ENCODE measurements at regions not wholly inside any gene's neighbourhood (a gene's known extent, or its start where the extent isn't known, plus 50 kb on each side); places are given as distances from the start of the nearest gene placed in this dataset.
"Not testable (repeated sequence)": the region's sequence is repeated elsewhere in the genome, so short reads cannot be mapped to it uniquely, and the experiment has no call there.

DNA sequence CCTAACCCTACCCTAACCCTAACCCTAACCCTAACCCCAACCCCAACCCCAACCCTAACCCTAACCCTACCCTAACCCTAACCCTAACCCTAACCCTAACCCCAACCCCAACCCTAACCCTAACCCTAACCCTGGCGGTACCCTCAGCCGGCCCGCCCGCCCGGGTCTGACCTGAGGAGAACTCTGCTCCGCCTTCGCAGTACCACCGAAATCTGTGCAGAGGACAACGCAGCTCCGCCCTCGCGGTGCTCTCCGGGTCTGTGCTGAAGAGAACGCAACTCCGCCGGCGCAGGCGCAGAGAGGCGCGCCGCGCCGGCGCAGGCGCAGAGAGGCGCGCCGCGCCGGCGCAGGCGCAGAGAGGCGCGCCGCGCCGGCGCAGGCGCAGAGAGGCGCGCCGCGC is 56.1 kb upstream of the IQSEC3 start:
- TF ChIP-seq, protein P1, sequence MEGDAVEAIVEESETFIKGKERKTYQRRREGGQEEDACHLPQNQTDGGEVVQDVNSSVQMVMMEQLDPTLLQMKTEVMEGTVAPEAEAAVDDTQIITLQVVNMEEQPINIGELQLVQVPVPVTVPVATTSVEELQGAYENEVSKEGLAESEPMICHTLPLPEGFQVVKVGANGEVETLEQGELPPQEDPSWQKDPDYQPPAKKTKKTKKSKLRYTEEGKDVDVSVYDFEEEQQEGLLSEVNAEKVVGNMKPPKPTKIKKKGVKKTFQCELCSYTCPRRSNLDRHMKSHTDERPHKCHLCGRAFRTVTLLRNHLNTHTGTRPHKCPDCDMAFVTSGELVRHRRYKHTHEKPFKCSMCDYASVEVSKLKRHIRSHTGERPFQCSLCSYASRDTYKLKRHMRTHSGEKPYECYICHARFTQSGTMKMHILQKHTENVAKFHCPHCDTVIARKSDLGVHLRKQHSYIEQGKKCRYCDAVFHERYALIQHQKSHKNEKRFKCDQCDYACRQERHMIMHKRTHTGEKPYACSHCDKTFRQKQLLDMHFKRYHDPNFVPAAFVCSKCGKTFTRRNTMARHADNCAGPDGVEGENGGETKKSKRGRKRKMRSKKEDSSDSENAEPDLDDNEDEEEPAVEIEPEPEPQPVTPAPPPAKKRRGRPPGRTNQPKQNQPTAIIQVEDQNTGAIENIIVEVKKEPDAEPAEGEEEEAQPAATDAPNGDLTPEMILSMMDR (IDR thresholded peaks at IDR 0.05) = not testable (repeated sequence)
- not testable (repeated sequence) for TF ChIP-seq POLR2A (IDR thresholded peaks at IDR 0.05)

Data from heart left ventricle (tissue), 13 donors.